Ishikawa (cell line): ENCODE measurements at regions not wholly inside any gene's neighbourhood (a gene's known extent, or its start where the extent isn't known, plus 50 kb on each side); places are given as distances from the start of the nearest gene placed in this dataset.

Experiments used
- CEBPB ChIP-seq: IDR thresholded peaks from 2 replicates; pipeline ENCODE4 v1.6.1; 2012
- CREB1 ChIP-seq: IDR thresholded peaks from 2 replicates; pipeline ENCODE4 v1.6.1; 2012; ENCODE audit warnings: low read depth
- EGR1 ChIP-seq: IDR thresholded peaks from 2 replicates; pipeline ENCODE4 v1.6.1; 2012
- EP300 ChIP-seq: IDR thresholded peaks from 2 replicates; pipeline ENCODE4 v1.6.1; 2012; ENCODE audit warnings: borderline replicate concordance
- FOXM1 ChIP-seq: IDR thresholded peaks from 2 replicates; pipeline ENCODE4 v1.6.1; 2012; ENCODE audit warnings: low read depth, borderline replicate concordance
- MAX ChIP-seq: IDR thresholded peaks from 2 replicates; pipeline ENCODE4 v1.6.1; 2012
- NFIC ChIP-seq: IDR thresholded peaks from 2 replicates; pipeline ENCODE4 v1.6.1; 2012
- RAD21 ChIP-seq: IDR thresholded peaks from 2 replicates; pipeline ENCODE4 v1.6.1; 2012; ENCODE audit warnings: low read depth
- REST ChIP-seq: IDR thresholded peaks from 2 replicates; pipeline ENCODE4 v1.6.1; 2012; ENCODE audit warnings: low read depth, mild to moderate bottlenecking
- TAF1 ChIP-seq: IDR thresholded peaks from 2 replicates; pipeline ENCODE4 v1.6.1; 2012; ENCODE audit warnings: low read depth, mild to moderate bottlenecking
- TCF12 ChIP-seq: IDR thresholded peaks from 2 replicates; pipeline ENCODE4 v1.6.1; 2012; ENCODE audit warnings: low read depth
- YY1 ChIP-seq: IDR thresholded peaks from 2 replicates; pipeline ENCODE4 v1.6.1; 2012; ENCODE audit warnings: low read depth
- ZBTB7A ChIP-seq: IDR thresholded peaks from 2 replicates; pipeline ENCODE4 v1.6.1; 2012; ENCODE audit warnings: low read depth

GRCh38 chr2:17065536-17065935, 399.9 kb upstream of the CYRIA start:
- TF ChIP-seq YY1 (no peak), EP300 (no peak), REST (no peak), RAD21 (no peak), CEBPB (no peak), FOXM1 (no peak), CREB1 (no peak), MAX (no peak), TCF12 (no peak), NFIC (no peak), ZBTB7A (no peak), TAF1 (no peak), EGR1 (no peak)
